ENCODE measurements at regions not wholly inside any gene's neighbourhood (a gene's known extent, or its start where the extent isn't known, plus 50 kb on each side); places are given as distances from the start of the nearest gene placed in this dataset.

DNA sequence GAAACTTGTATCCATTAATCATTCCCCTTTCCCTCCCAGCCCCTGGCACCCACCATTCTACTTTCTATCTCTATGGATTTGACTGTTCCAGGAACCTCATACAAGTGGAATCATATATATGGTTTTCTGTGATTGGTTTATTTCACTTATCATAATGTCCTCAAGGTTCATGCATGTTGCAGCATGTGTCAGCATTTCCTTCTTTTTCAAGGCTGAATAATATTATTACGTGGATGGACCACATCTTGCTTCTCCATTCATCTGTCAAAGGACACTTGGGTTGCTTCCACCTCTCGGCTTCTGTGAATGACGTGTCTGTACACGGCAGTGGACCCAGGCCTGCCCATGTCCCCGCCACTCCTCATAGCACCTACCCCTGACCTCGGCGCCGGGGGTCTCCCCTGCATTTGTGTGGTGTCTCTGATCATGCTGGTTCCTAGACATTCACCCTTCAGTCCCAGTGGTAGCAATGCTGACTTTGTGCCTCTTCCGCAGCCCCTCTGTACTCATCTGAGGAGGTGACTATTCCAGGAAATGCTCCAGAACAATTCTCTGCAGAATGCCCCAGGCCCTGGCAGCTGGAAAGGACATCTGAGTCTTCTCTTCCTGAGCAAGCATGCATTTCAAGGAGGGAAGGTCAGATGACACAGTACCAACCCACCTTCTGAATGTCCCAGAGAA is 136.9 kb downstream of the PSMG1 start:
- Histone ChIP-seq H3K27me3 (ENCODE audit: control insufficient read depth, insufficient read depth, low read length) (no peaks in the 10 kb centered on the region), H3K4me3 (ENCODE audit: low read depth, low read length) (no peak overlapping the region), H3K36me3 (ENCODE audit: control insufficient read depth, insufficient read depth, low read length) (no peaks in the 10 kb centered on the region)
- CTCF ChIA-PET: interaction anchor here (1.3 kb wide), 1 partner anchor 13 kb away, joined by 3 read pairs; no protein-coding TSS in a partner anchor
- POLR2A ChIA-PET: no interaction called here
- no peak for DNase-seq (ENCODE audit: low read depth)
- TF ChIP-seq, protein P1, sequence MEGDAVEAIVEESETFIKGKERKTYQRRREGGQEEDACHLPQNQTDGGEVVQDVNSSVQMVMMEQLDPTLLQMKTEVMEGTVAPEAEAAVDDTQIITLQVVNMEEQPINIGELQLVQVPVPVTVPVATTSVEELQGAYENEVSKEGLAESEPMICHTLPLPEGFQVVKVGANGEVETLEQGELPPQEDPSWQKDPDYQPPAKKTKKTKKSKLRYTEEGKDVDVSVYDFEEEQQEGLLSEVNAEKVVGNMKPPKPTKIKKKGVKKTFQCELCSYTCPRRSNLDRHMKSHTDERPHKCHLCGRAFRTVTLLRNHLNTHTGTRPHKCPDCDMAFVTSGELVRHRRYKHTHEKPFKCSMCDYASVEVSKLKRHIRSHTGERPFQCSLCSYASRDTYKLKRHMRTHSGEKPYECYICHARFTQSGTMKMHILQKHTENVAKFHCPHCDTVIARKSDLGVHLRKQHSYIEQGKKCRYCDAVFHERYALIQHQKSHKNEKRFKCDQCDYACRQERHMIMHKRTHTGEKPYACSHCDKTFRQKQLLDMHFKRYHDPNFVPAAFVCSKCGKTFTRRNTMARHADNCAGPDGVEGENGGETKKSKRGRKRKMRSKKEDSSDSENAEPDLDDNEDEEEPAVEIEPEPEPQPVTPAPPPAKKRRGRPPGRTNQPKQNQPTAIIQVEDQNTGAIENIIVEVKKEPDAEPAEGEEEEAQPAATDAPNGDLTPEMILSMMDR (IDR thresholded peaks at IDR 0.05; ENCODE audit: insufficient read depth, low read depth, low read length): no peak

DNA sequence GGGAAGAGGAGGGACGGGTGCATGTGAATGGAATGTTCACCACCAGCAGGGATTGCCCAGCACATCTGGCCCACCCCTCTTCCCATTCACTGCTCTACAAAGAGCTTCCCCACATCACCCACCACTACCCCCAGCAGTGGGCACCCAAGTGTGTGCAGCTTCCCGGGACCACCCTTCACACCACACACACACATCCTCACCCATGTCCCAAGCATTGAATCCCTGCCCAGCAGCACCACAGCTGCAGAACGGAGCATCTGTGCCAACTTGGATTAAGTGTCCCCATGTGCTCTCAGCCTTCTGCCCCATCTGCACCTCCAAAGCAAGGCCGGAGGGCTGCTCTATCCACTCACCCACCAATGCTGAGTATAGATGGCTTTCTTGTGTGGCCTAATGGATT is 141.4 kb downstream of the PSMG1 start:
- H3K36me3 ChIP-seq (ENCODE audit: control insufficient read depth, insufficient read depth, low read length): no peaks in the 10 kb centered on the region
- TF ChIP-seq, protein P1 (IDR thresholded peaks at IDR 0.05; ENCODE audit: insufficient read depth, low read depth, low read length): no peak
- POLR2A ChIA-PET: no interaction called here
- H3K27me3 ChIP-seq (ENCODE audit: control insufficient read depth, insufficient read depth, low read length): no peaks in the 10 kb centered on the region
- CTCF ChIA-PET: interaction anchor here (1.2 kb wide), 1 partner anchor 9 kb away, joined by 4 read pairs; no protein-coding TSS in a partner anchor
- no peak overlapping the region for H3K4me3 ChIP-seq (ENCODE audit: low read depth, low read length)
- DNase-seq (ENCODE audit: low read depth): no peak

DNA sequence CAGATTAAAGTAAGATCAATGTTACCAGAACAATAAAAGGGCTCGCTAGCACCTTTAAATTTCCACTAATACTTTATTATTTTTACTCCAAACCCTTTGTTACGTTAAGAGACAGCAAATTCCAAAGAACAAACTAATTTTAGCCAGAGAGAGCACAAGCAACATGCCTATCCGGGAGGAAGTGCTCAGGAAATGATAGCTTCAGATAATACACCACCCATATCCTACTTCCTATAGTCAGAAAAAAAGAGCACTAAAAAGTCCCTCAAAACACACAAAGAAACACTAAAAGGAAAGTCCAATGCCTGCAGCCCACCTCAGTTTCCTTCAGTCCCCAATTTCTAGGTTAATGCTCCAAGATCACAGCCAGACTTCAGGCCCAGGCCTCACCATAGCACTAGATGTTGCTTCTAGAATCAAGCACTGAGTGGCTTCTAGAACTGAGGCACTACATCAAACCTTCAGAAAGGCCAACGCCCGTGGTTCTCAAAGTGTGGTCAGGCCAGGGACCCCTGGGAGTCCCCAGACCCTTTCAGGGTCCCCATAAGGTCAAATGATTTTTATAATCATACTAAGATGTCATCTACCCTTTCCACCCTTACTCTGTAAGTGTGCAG is 142.6 kb downstream of the PSMG1 start:
- no peaks in the 10 kb centered on the region for H3K36me3 ChIP-seq (ENCODE audit: control insufficient read depth, insufficient read depth, low read length)
- no peak for DNase-seq (ENCODE audit: low read depth)
- ChIA-PET POLR2A (no interaction called here), CTCF (no interaction called here)
- no peak overlapping the region for H3K4me3 ChIP-seq (ENCODE audit: low read depth, low read length)
- H3K27me3 ChIP-seq (ENCODE audit: control insufficient read depth, insufficient read depth, low read length): no peaks in the 10 kb centered on the region
- TF ChIP-seq, protein P1 (IDR thresholded peaks at IDR 0.05; ENCODE audit: insufficient read depth, low read depth, low read length): no peak

DNA sequence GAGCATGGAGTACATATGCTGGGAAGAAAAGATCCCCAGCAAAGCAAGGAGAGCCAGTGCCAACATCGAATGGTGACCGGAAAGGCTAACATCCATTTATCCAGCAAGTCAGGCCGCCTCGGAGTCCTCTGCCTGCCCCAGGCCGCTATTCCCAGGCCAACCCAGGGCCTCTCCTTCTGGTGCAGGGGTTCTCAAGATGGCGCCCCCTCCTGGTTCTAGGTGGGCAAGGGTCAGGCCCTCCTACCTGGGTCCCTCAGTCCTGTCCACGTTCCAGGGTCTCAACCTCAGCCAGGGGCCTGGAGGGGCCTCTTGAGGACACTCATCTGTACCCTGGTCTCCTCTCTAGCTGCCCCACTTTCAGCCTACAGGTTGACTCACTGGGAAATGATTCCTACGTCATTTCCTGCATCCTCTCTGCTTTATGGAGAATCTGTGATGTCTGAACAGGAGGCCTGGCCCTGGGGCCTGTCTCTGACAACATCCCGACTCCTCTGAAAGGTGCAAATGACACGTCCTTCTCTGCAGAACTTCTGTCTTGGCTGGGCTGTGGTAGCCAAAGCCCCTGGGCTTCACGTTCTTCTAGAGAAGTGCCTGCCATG is 145.3 kb downstream of the PSMG1 start:
- CTCF ChIA-PET: interaction anchor here (1.1 kb wide), 1 partner anchor 10 kb away, joined by 3 read pairs; no protein-coding TSS in a partner anchor
- POLR2A ChIA-PET: no interaction called here
- Histone ChIP-seq H3K4me3 (ENCODE audit: low read depth, low read length) (no peak overlapping the region), H3K36me3 (ENCODE audit: control insufficient read depth, insufficient read depth, low read length) (no peaks in the 10 kb centered on the region), H3K27me3 (ENCODE audit: control insufficient read depth, insufficient read depth, low read length) (no peaks in the 10 kb centered on the region)
- TF ChIP-seq, protein P1 (IDR thresholded peaks at IDR 0.05; ENCODE audit: insufficient read depth, low read depth, low read length): peak; percentile 13; the same call in 1 of the 2 replicates
- no peak for DNase-seq (ENCODE audit: low read depth)

DNA sequence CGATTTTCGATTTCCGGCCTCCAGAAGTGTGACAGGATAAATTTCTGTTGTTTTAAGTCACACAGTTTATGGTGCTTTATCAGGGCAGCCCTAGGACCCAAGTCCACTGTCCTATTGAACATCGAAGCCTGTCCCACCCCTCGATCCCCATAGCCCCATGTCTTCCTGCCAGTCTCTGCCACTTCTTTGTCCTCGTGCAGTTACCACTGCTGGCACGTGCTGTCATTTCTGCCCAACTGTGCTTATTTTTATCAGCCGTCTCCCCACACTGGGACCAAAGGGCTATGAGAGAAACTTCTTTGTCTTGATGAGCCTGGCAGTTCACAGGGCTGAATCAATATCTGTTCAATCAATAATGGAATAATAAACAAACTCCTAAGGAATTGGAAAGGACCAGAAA is 146.7 kb downstream of the PSMG1 start:
- TF ChIP-seq, protein P1 (IDR thresholded peaks at IDR 0.05; ENCODE audit: insufficient read depth, low read depth, low read length): no peak
- ChIA-PET CTCF (no interaction called here), POLR2A (no interaction called here)
- no peaks in the 10 kb centered on the region for H3K36me3 ChIP-seq (ENCODE audit: control insufficient read depth, insufficient read depth, low read length)
- no peaks in the 10 kb centered on the region for H3K27me3 ChIP-seq (ENCODE audit: control insufficient read depth, insufficient read depth, low read length)
- no peak for DNase-seq (ENCODE audit: low read depth)
- H3K4me3 ChIP-seq (ENCODE audit: low read depth, low read length): no peak overlapping the region
